ENCODE measurements at regions not wholly inside any gene's neighbourhood (a gene's known extent, or its start where the extent isn't known, plus 50 kb on each side); places are given as distances from the start of the nearest gene placed in this dataset.

DNA sequence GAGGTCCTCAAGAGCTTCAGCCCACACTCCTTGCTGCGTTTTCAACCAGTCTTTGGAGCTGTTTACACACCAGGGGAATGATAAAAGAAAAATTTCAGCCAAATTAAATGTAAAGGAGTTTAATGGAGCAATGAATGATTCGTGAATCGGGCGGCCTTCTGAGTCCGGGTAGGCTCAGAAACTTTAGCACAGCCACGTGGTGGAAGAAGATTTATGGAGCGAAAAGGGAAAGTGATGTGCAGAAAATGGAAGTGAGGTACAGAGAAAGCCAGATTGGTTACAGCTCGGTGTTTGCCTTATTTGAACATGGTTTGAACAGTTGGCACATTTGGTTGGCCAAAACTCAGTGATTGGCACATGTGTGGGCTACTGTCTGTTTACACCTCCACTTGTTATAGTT is 305.4 kb downstream of the MAF start:
- no peak for TF ChIP-seq EZH2 (IDR thresholded peaks at IDR 0.05; ENCODE audit: insufficient read depth, low read length)
- TF ChIP-seq, protein P1, sequence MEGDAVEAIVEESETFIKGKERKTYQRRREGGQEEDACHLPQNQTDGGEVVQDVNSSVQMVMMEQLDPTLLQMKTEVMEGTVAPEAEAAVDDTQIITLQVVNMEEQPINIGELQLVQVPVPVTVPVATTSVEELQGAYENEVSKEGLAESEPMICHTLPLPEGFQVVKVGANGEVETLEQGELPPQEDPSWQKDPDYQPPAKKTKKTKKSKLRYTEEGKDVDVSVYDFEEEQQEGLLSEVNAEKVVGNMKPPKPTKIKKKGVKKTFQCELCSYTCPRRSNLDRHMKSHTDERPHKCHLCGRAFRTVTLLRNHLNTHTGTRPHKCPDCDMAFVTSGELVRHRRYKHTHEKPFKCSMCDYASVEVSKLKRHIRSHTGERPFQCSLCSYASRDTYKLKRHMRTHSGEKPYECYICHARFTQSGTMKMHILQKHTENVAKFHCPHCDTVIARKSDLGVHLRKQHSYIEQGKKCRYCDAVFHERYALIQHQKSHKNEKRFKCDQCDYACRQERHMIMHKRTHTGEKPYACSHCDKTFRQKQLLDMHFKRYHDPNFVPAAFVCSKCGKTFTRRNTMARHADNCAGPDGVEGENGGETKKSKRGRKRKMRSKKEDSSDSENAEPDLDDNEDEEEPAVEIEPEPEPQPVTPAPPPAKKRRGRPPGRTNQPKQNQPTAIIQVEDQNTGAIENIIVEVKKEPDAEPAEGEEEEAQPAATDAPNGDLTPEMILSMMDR (IDR thresholded peaks at IDR 0.05; ENCODE audit: insufficient read depth, low read depth, low read length) = no peak
